ENCODE measurements at regions not wholly inside any gene's neighbourhood (a gene's known extent, or its start where the extent isn't known, plus 50 kb on each side); places are given as distances from the start of the nearest gene placed in this dataset.

GRCh38 chr6:134787261-134787877, 162.5 kb downstream of the ALDH8A1 start:
- no peak for DNase-seq (ENCODE audit: low read depth)

GRCh38 chr6:134784336-134784735, 165.6 kb downstream of the ALDH8A1 start:
- no peak overlapping the region for H3K4me3 ChIP-seq (ENCODE audit: low read depth, low read length)
- TF ChIP-seq CTCF (IDR thresholded peaks at IDR 0.05; ENCODE audit: insufficient read depth, low read depth, low read length, missing control alignments) = no peak
- no peak for DNase-seq (ENCODE audit: low read depth)

More at GRCh38 chr6:134787261-134787877, 162.5 kb downstream of the ALDH8A1 start:
- H3K4me3 ChIP-seq (ENCODE audit: low read depth, low read length) = no peak overlapping the region
- TF ChIP-seq CTCF (IDR thresholded peaks at IDR 0.05; ENCODE audit: insufficient read depth, low read depth, low read length, missing control alignments) = no peak

GRCh38 chr6:134778431-134778830, 171.5 kb downstream of the ALDH8A1 start:
- TF ChIP-seq CTCF (IDR thresholded peaks at IDR 0.05; ENCODE audit: insufficient read depth, low read depth, low read length, missing control alignments) = no peak
- DNase-seq (ENCODE audit: low read depth) = no peak
- H3K4me3 ChIP-seq (ENCODE audit: low read depth, low read length) = no peak overlapping the region

GRCh38 chr6:134774201-134774638, 175.7 kb downstream of the ALDH8A1 start:
- no peak for TF ChIP-seq CTCF (IDR thresholded peaks at IDR 0.05; ENCODE audit: insufficient read depth, low read depth, low read length, missing control alignments)
- DNase-seq (ENCODE audit: low read depth) = no peak
- H3K4me3 ChIP-seq (ENCODE audit: low read depth, low read length) = no peak overlapping the region

- TF ChIP-seq CTCF (IDR thresholded peaks at IDR 0.05; ENCODE audit: insufficient read depth, low read depth, low read length, missing control alignments) = no peak
- no peak for DNase-seq (ENCODE audit: low read depth)
- no peak overlapping the region for H3K4me3 ChIP-seq (ENCODE audit: low read depth, low read length)
These were observed 177.1 kb downstream of the ALDH8A1 start for GRCh38 chr6:134772671-134773360.

GRCh38 chr6:134768931-134769330, 181.0 kb downstream of the ALDH8A1 start:
- no peak for DNase-seq (ENCODE audit: low read depth)
- no peak for TF ChIP-seq CTCF (IDR thresholded peaks at IDR 0.05; ENCODE audit: insufficient read depth, low read depth, low read length, missing control alignments)
- no peak overlapping the region for H3K4me3 ChIP-seq (ENCODE audit: low read depth, low read length)
